ENCODE measurements at regions not wholly inside any gene's neighbourhood (a gene's known extent, or its start where the extent isn't known, plus 50 kb on each side); places are given as distances from the start of the nearest gene placed in this dataset.

DNA sequence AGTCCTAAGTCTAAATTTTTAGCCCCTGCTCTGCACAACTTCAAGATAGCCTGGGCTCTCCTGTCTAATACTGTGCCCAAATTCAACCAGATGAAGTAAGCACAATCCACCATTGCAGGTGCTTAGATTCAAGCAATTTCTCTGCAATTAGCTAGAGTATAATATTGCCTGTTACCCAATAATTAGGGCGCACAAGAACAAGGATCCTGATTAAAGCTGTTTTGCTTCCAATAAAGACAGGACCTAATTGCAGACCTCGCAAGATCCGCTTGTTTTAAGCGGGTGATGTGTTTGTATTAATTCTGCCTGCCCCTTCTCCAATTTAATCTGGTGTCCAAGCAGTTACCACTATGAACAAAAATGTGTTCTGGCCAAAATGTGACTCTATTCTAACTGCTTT, 1268.9 kb upstream of the TMEM132C start:
- H3K27me3 ChIP-seq (ENCODE audit: insufficient read depth, low read depth), result no peaks in the 10 kb centered on the region
- no peaks in the 10 kb centered on the region for H3K4me1 ChIP-seq (replicated peaks; ENCODE audit: insufficient read depth)
- H3K36me3 ChIP-seq (ENCODE audit: low read depth), result no peaks in the 10 kb centered on the region
- H2AFZ ChIP-seq, result no peak overlapping the region
- CTCF ChIA-PET, result no interaction called here
- no peak for DNase-seq
- no peaks in the 10 kb centered on the region for H3K79me2 ChIP-seq (ENCODE audit: low read depth)
- no peaks in the 10 kb centered on the region for H3F3A ChIP-seq (ENCODE audit: insufficient read depth, low read depth)
- H4K20me1 ChIP-seq (ENCODE audit: insufficient read depth), result no peaks in the 10 kb centered on the region
- no peak overlapping the region for H3K4me3 ChIP-seq
- no peak overlapping the region for H3K27ac ChIP-seq
- intact Hi-C loops (cut with micrococcal nuclease; ENCODE audit: unreplicated experiment), result no loop called here
- BruUV-seq (replicated peaks), result no TSS peak
- no peaks in the 10 kb centered on the region for H3K9me2 ChIP-seq (ENCODE audit: insufficient read depth)
- POLR2A ChIA-PET (ENCODE audit: unreplicated experiment), result no interaction called here
- TF ChIP-seq, protein P1, sequence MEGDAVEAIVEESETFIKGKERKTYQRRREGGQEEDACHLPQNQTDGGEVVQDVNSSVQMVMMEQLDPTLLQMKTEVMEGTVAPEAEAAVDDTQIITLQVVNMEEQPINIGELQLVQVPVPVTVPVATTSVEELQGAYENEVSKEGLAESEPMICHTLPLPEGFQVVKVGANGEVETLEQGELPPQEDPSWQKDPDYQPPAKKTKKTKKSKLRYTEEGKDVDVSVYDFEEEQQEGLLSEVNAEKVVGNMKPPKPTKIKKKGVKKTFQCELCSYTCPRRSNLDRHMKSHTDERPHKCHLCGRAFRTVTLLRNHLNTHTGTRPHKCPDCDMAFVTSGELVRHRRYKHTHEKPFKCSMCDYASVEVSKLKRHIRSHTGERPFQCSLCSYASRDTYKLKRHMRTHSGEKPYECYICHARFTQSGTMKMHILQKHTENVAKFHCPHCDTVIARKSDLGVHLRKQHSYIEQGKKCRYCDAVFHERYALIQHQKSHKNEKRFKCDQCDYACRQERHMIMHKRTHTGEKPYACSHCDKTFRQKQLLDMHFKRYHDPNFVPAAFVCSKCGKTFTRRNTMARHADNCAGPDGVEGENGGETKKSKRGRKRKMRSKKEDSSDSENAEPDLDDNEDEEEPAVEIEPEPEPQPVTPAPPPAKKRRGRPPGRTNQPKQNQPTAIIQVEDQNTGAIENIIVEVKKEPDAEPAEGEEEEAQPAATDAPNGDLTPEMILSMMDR (conservative IDR thresholded peaks at IDR 0.05), result no peak
- TF ChIP-seq EZH2 (IDR thresholded peaks at IDR 0.05; ENCODE audit: low read depth), result no peak
- H3K9me3 ChIP-seq (ENCODE audit: insufficient read depth, low read depth), result no peaks in the 10 kb centered on the region
- no peak overlapping the region for H3K4me2 ChIP-seq

DNA sequence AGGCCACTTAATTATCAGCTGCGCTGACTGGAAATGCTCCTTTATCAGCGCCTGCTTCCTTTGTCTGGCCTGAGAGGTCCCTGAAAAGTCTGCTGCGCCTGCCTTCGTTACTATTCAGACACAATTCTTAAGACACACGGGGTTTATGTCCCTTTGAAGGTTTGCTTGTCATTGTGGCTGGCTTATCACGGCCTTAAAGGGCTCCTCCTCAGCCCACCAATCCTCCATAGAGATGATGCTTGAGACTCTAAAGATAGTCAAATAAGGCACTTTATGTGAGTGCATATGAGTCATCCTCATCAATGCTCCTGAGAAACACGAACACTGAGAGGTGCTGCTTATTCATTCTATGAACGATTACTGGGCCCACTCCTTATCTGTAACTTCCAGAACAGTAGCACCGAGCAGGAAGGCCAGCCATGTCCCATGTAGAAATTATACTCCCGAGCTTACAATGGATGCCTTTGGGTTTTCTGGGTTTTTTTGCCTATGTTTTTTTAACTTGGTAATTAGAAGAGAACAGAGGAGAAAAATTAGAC, 1268.2 kb upstream of the TMEM132C start:
- intact Hi-C loops (cut with micrococcal nuclease; ENCODE audit: unreplicated experiment), result no loop called here
- CTCF ChIA-PET, result no interaction called here
- Histone ChIP-seq H3K4me2 (no peak overlapping the region), H3K9me2 (ENCODE audit: insufficient read depth) (no peaks in the 10 kb centered on the region), H3K36me3 (ENCODE audit: low read depth) (no peaks in the 10 kb centered on the region), H3K4me1 (replicated peaks; ENCODE audit: insufficient read depth) (no peaks in the 10 kb centered on the region), H3K27me3 (ENCODE audit: insufficient read depth, low read depth) (no peaks in the 10 kb centered on the region), H2AFZ (no peak overlapping the region), H3K4me3 (no peak overlapping the region), H3F3A (ENCODE audit: insufficient read depth, low read depth) (no peaks in the 10 kb centered on the region), H3K9me3 (ENCODE audit: insufficient read depth, low read depth) (no peaks in the 10 kb centered on the region), H3K27ac (no peak overlapping the region), H4K20me1 (ENCODE audit: insufficient read depth) (no peaks in the 10 kb centered on the region), H3K79me2 (ENCODE audit: low read depth) (no peaks in the 10 kb centered on the region)
- no TSS peak for BruUV-seq (replicated peaks)
- POLR2A ChIA-PET (ENCODE audit: unreplicated experiment), result interaction anchor here (0.6 kb wide), 1 partner anchor 69 kb away, joined by 4 read pairs; no protein-coding TSS in a partner anchor
- TF ChIP-seq EZH2 (IDR thresholded peaks at IDR 0.05; ENCODE audit: low read depth), result no peak
- TF ChIP-seq, protein P1 (conservative IDR thresholded peaks at IDR 0.05), result no peak
- no peak for DNase-seq

DNA sequence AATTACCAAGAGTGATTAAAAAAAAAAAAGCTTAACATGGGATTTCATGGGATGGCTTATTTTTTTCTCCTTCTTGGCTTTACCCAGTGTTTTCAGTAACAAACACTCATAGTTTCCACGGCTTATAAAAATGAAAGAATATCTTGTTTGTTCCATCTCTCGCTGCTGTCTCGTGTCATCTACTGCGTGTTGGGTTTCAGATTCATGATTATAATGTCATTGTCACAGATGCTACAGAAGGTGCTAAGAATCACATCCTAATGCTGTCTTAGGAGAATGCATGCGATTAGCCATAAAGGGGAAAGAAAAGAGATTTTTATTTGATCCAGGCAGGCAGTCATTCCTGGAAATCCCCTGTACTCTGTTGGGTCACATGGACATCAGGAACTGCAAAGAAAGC, 1267.6 kb upstream of the TMEM132C start:
- intact Hi-C loops (cut with micrococcal nuclease; ENCODE audit: unreplicated experiment), result no loop called here
- no peaks in the 10 kb centered on the region for H3K27me3 ChIP-seq (ENCODE audit: insufficient read depth, low read depth)
- DNase-seq, result no peak
- TF ChIP-seq, protein P1 (conservative IDR thresholded peaks at IDR 0.05), result no peak
- TF ChIP-seq EZH2 (IDR thresholded peaks at IDR 0.05; ENCODE audit: low read depth), result no peak
- no peak overlapping the region for H3K4me3 ChIP-seq
- H3F3A ChIP-seq (ENCODE audit: insufficient read depth, low read depth), result no peaks in the 10 kb centered on the region
- no peak overlapping the region for H3K4me2 ChIP-seq
- CTCF ChIA-PET, result no interaction called here
- H3K4me1 ChIP-seq (replicated peaks; ENCODE audit: insufficient read depth), result no peaks in the 10 kb centered on the region
- H2AFZ ChIP-seq, result no peak overlapping the region
- POLR2A ChIA-PET (ENCODE audit: unreplicated experiment), result interaction anchor here (0.6 kb wide), 1 partner anchor 69 kb away, joined by 4 read pairs; no protein-coding TSS in a partner anchor
- no peaks in the 10 kb centered on the region for H4K20me1 ChIP-seq (ENCODE audit: insufficient read depth)
- no peaks in the 10 kb centered on the region for H3K79me2 ChIP-seq (ENCODE audit: low read depth)
- no peaks in the 10 kb centered on the region for H3K9me3 ChIP-seq (ENCODE audit: insufficient read depth, low read depth)
- no peak overlapping the region for H3K27ac ChIP-seq
- no peaks in the 10 kb centered on the region for H3K36me3 ChIP-seq (ENCODE audit: low read depth)
- H3K9me2 ChIP-seq (ENCODE audit: insufficient read depth), result no peaks in the 10 kb centered on the region
- no TSS peak for BruUV-seq (replicated peaks)
